ENCODE measurements at regions not wholly inside any gene's neighbourhood (a gene's known extent, or its start where the extent isn't known, plus 50 kb on each side); places are given as distances from the start of the nearest gene placed in this dataset.

DNA sequence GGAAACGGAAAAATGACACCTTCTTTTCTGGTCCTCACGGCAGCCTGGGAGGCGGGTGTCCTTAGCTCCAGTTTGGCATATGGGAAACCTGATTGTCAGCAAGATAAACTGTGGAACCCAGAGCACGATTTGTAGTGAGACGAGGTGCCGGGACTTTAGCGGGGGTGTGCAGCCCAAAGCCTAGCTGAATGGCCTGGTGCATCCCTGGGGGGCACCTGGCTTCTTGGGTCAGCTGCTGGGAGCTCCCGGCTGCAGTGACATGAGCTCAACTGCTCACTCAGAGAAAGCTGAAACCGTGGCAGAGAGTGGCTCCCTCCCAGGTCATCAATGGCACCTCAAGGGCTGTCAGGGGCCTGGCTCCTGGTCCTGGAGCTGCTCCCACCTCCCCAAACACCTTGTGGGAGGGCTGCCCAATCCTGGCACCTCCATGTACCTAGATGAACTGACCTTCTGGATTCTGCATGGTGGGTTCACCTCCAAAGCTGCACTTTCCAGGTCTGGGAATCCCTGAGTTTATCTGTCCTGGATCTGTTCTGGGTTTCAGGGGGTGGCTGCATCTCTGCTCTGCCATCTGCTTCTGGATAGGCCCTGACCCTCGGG, 260.5 kb downstream of the MATN1 start:
- DNase-seq (ENCODE audit: low read depth in 1 of 2, low spot score in 1 of 2) = no peak
- ATAC-seq = no peak
- no peak for FAIRE-seq
- Histone ChIP-seq H3K4me2 (no peak overlapping the region), H3K27ac (no peak overlapping the region), H3K4me3 (no peak overlapping the region), H3K9me3 (no peaks in the 10 kb centered on the region), H3K4me1 (no peaks in the 10 kb centered on the region)
- CTCF ChIA-PET = interaction anchor here (0.9 kb wide), 1 partner anchor 11 kb away, joined by 3 read pairs; no protein-coding TSS in a partner anchor
- no peak for TF ChIP-seq CHD4 (IDR thresholded peaks at IDR 0.05; ENCODE audit: borderline replicate concordance)
- TF ChIP-seq CHD2 (IDR thresholded peaks at IDR 0.05; ENCODE audit: low read length, partially characterized antibody) = no peak
- no peak for TF ChIP-seq KDM1A (IDR thresholded peaks at IDR 0.05; ENCODE audit: low read depth)
- TF ChIP-seq TP53 (CRISPR knock-in tag; IDR thresholded peaks at IDR 0.05) = no peak
- TF ChIP-seq ZC3H11A (IDR thresholded peaks at IDR 0.05) = no peak
- TF ChIP-seq BHLHE40 (IDR thresholded peaks at IDR 0.05; ENCODE audit: low read depth, low read length) = no peak
- TF ChIP-seq JUNB (IDR thresholded peaks at IDR 0.05) = no peak
- TF ChIP-seq, protein P1, sequence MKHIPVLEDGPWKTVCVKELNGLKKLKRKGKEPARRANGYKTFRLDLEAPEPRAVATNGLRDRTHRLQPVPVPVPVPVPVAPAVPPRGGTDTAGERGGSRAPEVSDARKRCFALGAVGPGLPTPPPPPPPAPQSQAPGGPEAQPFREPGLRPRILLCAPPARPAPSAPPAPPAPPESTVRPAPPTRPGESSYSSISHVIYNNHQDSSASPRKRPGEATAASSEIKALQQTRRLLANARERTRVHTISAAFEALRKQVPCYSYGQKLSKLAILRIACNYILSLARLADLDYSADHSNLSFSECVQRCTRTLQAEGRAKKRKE (CRISPR knock-in tag; IDR thresholded peaks at IDR 0.05; ENCODE audit: low read depth) = no peak
- no peak for TF ChIP-seq POLR2A (IDR thresholded peaks at IDR 0.05; ENCODE audit: low read length)
- TF ChIP-seq, protein P2, sequence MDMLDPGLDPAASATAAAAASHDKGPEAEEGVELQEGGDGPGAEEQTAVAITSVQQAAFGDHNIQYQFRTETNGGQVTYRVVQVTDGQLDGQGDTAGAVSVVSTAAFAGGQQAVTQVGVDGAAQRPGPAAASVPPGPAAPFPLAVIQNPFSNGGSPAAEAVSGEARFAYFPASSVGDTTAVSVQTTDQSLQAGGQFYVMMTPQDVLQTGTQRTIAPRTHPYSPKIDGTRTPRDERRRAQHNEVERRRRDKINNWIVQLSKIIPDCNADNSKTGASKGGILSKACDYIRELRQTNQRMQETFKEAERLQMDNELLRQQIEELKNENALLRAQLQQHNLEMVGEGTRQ (IDR thresholded peaks at IDR 0.05) = no peak
- no peak for TF ChIP-seq ZFP36 (IDR thresholded peaks at IDR 0.05; ENCODE audit: borderline replicate concordance, partially characterized antibody)
- TF ChIP-seq POLR2AphosphoS2 (conservative IDR thresholded peaks at IDR 0.05; ENCODE audit: low read length) = no peak
- TF ChIP-seq, protein P3, sequence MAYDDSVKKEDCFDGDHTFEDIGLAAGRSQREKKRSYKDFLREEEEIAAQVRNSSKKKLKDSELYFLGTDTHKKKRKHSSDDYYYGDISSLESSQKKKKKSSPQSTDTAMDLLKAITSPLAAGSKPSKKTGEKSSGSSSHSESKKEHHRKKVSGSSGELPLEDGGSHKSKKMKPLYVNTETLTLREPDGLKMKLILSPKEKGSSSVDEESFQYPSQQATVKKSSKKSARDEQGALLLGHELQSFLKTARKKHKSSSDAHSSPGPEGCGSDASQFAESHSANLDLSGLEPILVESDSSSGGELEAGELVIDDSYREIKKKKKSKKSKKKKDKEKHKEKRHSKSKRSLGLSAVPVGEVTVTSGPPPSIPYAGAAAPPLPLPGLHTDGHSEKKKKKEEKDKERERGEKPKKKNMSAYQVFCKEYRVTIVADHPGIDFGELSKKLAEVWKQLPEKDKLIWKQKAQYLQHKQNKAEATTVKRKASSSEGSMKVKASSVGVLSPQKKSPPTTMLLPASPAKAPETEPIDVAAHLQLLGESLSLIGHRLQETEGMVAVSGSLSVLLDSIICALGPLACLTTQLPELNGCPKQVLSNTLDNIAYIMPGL (CRISPR knock-in tag; IDR thresholded peaks at IDR 0.05; ENCODE audit: borderline replicate concordance) = no peak
- TF ChIP-seq FOXS1 (CRISPR knock-in tag; IDR thresholded peaks at IDR 0.05) = no peak
- TF ChIP-seq, protein P4, sequence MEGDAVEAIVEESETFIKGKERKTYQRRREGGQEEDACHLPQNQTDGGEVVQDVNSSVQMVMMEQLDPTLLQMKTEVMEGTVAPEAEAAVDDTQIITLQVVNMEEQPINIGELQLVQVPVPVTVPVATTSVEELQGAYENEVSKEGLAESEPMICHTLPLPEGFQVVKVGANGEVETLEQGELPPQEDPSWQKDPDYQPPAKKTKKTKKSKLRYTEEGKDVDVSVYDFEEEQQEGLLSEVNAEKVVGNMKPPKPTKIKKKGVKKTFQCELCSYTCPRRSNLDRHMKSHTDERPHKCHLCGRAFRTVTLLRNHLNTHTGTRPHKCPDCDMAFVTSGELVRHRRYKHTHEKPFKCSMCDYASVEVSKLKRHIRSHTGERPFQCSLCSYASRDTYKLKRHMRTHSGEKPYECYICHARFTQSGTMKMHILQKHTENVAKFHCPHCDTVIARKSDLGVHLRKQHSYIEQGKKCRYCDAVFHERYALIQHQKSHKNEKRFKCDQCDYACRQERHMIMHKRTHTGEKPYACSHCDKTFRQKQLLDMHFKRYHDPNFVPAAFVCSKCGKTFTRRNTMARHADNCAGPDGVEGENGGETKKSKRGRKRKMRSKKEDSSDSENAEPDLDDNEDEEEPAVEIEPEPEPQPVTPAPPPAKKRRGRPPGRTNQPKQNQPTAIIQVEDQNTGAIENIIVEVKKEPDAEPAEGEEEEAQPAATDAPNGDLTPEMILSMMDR (IDR thresholded peaks at IDR 0.05) = no peak
- WGBS (ENCODE audit: missing lambda C conversion rate) = 25% methylated on average over 8 of the region's 10 CpGs
- POLR2A ChIA-PET = no interaction called here

DNA sequence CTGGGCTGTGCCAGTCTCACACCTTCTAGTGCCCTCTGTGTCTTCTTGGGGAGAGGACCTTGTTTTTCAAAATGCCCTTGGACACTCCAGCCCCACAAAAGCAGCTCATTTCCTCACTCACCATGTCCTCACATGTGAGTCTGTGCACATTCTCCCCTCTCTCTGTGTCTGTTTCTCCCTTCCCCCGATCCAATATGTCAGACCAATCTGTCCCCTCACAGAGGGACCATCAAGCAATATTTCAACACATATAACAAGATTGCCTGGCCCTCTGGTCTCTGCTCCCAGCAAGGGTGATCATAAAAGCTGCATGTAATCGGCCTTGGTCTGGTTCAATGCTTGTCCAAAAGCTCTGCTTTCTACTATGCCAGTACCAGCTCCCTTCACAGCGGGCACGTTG, 261.2 kb downstream of the MATN1 start:
- DNase-seq (ENCODE audit: low read depth in 1 of 2, low spot score in 1 of 2) (no peak), FAIRE-seq (no peak), ATAC-seq (no peak)
- H3K9me3 ChIP-seq = no peaks in the 10 kb centered on the region
- H3K27ac ChIP-seq = no peak overlapping the region
- 10% methylated on average over 4 of the region's 4 CpGs for whole genome bisulfite sequencing (ENCODE audit: missing lambda C conversion rate)
- H3K4me1 ChIP-seq = no peaks in the 10 kb centered on the region
- CTCF ChIA-PET = interaction anchor here (0.9 kb wide), 1 partner anchor 12 kb away, joined by 3 read pairs; no protein-coding TSS in a partner anchor
- POLR2A ChIA-PET = no interaction called here
- no peak overlapping the region for H3K4me2 ChIP-seq
- H3K4me3 ChIP-seq = no peak overlapping the region
- TF ChIP-seq CEBPB (IDR thresholded peaks at IDR 0.05) (no peak), JUN (IDR thresholded peaks at IDR 0.05) (no peak), TP53 (CRISPR knock-in tag; IDR thresholded peaks at IDR 0.05) (no peak), POLR2AphosphoS2 (conservative IDR thresholded peaks at IDR 0.05; ENCODE audit: low read length) (no peak), CBX2 (IDR thresholded peaks at IDR 0.05; ENCODE audit: borderline replicate concordance, low read depth) (no peak), MYC (IDR thresholded peaks at IDR 0.05; ENCODE audit: borderline replicate concordance, low read length) (no peak), HDAC2 (IDR thresholded peaks at IDR 0.05) (no peak), CHD2 (IDR thresholded peaks at IDR 0.05; ENCODE audit: low read length, partially characterized antibody) (no peak), KDM1A (IDR thresholded peaks at IDR 0.05; ENCODE audit: low read depth) (no peak), HOXB13 (CRISPR knock-in tag; IDR thresholded peaks at IDR 0.05; ENCODE audit: low read depth) (no peak), POLR2A (IDR thresholded peaks at IDR 0.05; ENCODE audit: low read length) (no peak), GATA3 (IDR thresholded peaks at IDR 0.05; ENCODE audit: borderline replicate concordance) (no peak), HOXB5 (CRISPR knock-in tag; IDR thresholded peaks at IDR 0.05) (no peak)
- TF ChIP-seq, protein P5, sequence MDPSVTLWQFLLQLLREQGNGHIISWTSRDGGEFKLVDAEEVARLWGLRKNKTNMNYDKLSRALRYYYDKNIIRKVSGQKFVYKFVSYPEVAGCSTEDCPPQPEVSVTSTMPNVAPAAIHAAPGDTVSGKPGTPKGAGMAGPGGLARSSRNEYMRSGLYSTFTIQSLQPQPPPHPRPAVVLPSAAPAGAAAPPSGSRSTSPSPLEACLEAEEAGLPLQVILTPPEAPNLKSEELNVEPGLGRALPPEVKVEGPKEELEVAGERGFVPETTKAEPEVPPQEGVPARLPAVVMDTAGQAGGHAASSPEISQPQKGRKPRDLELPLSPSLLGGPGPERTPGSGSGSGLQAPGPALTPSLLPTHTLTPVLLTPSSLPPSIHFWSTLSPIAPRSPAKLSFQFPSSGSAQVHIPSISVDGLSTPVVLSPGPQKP (IDR thresholded peaks at IDR 0.05; ENCODE audit: low read depth, low read length) = no peak
- TF ChIP-seq, protein P6, sequence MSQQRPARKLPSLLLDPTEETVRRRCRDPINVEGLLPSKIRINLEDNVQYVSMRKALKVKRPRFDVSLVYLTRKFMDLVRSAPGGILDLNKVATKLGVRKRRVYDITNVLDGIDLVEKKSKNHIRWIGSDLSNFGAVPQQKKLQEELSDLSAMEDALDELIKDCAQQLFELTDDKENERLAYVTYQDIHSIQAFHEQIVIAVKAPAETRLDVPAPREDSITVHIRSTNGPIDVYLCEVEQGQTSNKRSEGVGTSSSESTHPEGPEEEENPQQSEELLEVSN (IDR thresholded peaks at IDR 0.05; ENCODE audit: borderline replicate concordance, low read depth) = no peak
